Ishikawa (cell line): ENCODE measurements at regions not wholly inside any gene's neighbourhood (a gene's known extent, or its start where the extent isn't known, plus 50 kb on each side); places are given as distances from the start of the nearest gene placed in this dataset.

ENCODE experiments used
- CEBPB ChIP-seq: IDR thresholded peaks from 2 replicates; pipeline ENCODE4 v1.6.1; 2012
- EP300 ChIP-seq: IDR thresholded peaks from 2 replicates; pipeline ENCODE4 v1.6.1; 2012; ENCODE audit warnings: borderline replicate concordance
- FOXM1 ChIP-seq: IDR thresholded peaks from 2 replicates; pipeline ENCODE4 v1.6.1; 2012; ENCODE audit warnings: low read depth, borderline replicate concordance
- RAD21 ChIP-seq: IDR thresholded peaks from 2 replicates; pipeline ENCODE4 v1.6.1; 2012; ENCODE audit warnings: low read depth
- TAF1 ChIP-seq: IDR thresholded peaks from 2 replicates; pipeline ENCODE4 v1.6.1; 2012; ENCODE audit warnings: low read depth, mild to moderate bottlenecking
- TEAD4 ChIP-seq: IDR thresholded peaks from 2 replicates; pipeline ENCODE4 v1.6.1; 2012
- YY1 ChIP-seq: IDR thresholded peaks from 2 replicates; pipeline ENCODE4 v1.6.1; 2012; ENCODE audit warnings: low read depth
- TF ChIP-seq, protein P1 (sequence below): IDR thresholded peaks from 2 replicates; pipeline ENCODE4 v1.6.1; 2012
- TF ChIP-seq, protein P2 (sequence below): IDR thresholded peaks from 2 replicates; pipeline ENCODE4 v1.6.1; 2012

DNA sequence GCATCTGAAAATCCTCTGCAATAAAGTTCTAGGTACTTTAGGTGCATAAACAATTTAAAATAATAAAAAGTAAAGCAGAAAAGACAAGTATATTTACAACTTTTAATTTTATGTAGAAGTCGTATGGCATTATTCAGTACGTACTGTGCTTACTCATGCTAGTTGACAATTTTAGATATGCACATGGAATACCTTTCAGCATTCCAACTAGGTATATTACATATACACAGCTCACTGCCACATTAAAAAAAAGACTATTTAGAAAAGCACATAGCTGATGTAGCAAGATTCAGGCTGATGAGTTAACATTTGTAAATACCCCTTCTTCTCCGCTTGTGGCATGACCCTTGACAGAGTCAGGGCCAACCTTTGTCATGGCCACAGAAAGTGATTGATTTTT is 171.2 kb downstream of the FBXO15 start:
- no peak for TF ChIP-seq TAF1
- no peak for TF ChIP-seq FOXM1
- TF ChIP-seq TEAD4 = no peak
- TF ChIP-seq YY1 = no peak
- TF ChIP-seq, protein P1, sequence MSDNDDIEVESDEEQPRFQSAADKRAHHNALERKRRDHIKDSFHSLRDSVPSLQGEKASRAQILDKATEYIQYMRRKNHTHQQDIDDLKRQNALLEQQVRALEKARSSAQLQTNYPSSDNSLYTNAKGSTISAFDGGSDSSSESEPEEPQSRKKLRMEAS = no peak
- no peak for TF ChIP-seq CEBPB
- no peak for TF ChIP-seq EP300
- TF ChIP-seq RAD21 = no peak
- TF ChIP-seq, protein P2, sequence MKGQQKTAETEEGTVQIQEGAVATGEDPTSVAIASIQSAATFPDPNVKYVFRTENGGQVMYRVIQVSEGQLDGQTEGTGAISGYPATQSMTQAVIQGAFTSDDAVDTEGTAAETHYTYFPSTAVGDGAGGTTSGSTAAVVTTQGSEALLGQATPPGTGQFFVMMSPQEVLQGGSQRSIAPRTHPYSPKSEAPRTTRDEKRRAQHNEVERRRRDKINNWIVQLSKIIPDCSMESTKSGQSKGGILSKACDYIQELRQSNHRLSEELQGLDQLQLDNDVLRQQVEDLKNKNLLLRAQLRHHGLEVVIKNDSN = no peak
